Stomach (tissue), 8 donors: ENCODE measurements at regions not wholly inside any gene's neighbourhood (a gene's known extent, or its start where the extent isn't known, plus 50 kb on each side); places are given as distances from the start of the nearest gene placed in this dataset.
"Not testable (repeated sequence)": the region's sequence is repeated elsewhere in the genome, so short reads cannot be mapped to it uniquely, and the experiment has no call there.

Experiments used
- DNase-seq, 2 donors: peaks; one replicate each; pipeline versions ENCODE4 v3.0.0 to v3.0.0-alpha.2; 2013 to 2019
- H3K27ac ChIP-seq, 5 donors: fragments of 200-600 bp in 4 of 5; sonication (generic) in 4 of 5; one replicate each; pipeline ENCODE4 v1.5.1; 2013 to 2019; ENCODE audit warnings: mild to moderate bottlenecking in 1 of 5, moderate library complexity in 1 of 5
- H3K27me3 ChIP-seq, 3 donors: fragments of 200-600 bp; sonication (generic); one replicate each; pipeline ENCODE4 v1.5.1; 2017 to 2019; ENCODE audit warnings: mixed run types in 1 of 3
- H3K36me3 ChIP-seq, 4 donors: fragments of 200-600 bp; sonication (generic); 1 replicate in 3 of 4; 2 replicates in 1 of 4; pipeline ENCODE4 v1.5.1; 2016 to 2019
- H3K4me1 ChIP-seq, 4 donors: fragments of 200-600 bp; sonication (generic); one replicate each; pipeline ENCODE4 v1.5.1; 2016 to 2019
- H3K4me3 ChIP-seq, 4 donors: fragments of 200-600 bp; sonication (generic) in 3 of 4; one replicate each; pipeline ENCODE4 v1.5.1; 2016 to 2019; ENCODE audit warnings: mild to moderate bottlenecking in 1 of 4
- H3K9me3 ChIP-seq, 4 donors: fragments of 200-600 bp; sonication (generic); one replicate each; pipeline ENCODE4 v1.5.1; 2016 to 2019
- EP300 ChIP-seq: sonication (generic); formaldehyde crosslinking; IDR thresholded peaks from one replicate; pipeline ENCODE4 v1.6.1; 2017; ENCODE audit warnings: antibody characterized with exemption
- POLR2A ChIP-seq, 4 donors: fragments of 450-650 bp; IDR thresholded peaks; one replicate each; pipeline ENCODE4 v1.6.1; 2016; ENCODE audit warnings: antibody characterized with exemption in 4 of 4, control low read depth in 2 of 4, mild to moderate bottlenecking in 1 of 4, moderate library complexity in 1 of 4
- POLR2AphosphoS5 ChIP-seq, 3 donors: sonication (generic); formaldehyde crosslinking; IDR thresholded peaks; one replicate each; pipeline ENCODE4 v1.6.1; 2016; ENCODE audit warnings: antibody characterized with exemption in 3 of 3
- WGBS, 5 donors: extraction: QIAGEN DNeasy Blood & Tissue Kit in 3 of 5; methylation state at CpG; one replicate each; pipeline versions ENCODE4 v1.1.5 to v1.1.7; 2013 to 2018; 5-methylcytosine and 5-hydroxymethylcytosine counted together
- intact Hi-C: fragments of 100-400 bp; cut with DNase I; formaldehyde crosslinking; loops from one replicate; pipeline ENCODE4 v1.15.1; 2023; ENCODE audit warnings: low total_unique reads
- TF ChIP-seq, protein P1 (sequence below), 7 experiments: fragments of 450-650 bp in 4 of 7; fragments of 200-600 bp in 3 of 7; sonication (generic) in 3 of 7; IDR thresholded peaks; one replicate each; pipeline ENCODE4 v1.5.1; 2016 to 2019; ENCODE audit warnings: antibody characterized with exemption in 7 of 7, control low read depth in 2 of 7, mild to moderate bottlenecking in 1 of 7
- donor health status: healthy with polysubstance abuse.
- donor health status: Bipolar disorder and iron deficiency.
- donor health status: healthy.

DNA sequence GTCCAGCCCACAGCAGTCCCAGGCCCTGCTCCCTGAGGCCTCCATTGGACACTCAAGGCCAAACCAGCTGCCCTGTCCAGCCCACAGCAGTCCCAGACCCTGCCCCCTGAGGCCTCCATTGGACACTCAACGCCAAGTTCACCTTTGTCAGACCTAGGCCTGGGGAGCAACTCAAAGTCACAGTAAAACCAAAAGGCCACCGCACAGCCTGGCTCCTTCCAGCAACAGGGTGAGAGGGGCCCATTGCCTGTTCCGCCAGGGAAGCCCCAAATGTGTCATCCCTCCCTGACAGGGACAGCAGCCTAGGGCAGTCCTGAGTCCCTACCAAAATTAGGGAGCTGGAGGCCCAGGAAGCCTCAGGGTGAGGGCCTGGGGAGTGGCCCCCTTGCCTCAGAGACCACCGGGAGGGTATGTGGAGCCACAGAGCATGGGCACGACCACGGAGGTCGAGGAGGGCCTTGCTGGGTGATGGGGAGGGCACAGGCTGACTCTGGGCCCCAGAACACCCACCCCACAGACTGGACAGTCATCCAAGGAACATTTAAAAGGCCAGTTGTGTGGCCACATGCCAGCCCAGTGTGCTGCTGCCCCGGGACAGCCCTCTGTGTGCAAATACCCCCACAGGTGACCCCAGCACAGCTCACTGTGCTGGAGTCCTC, 66.5 kb upstream of the PPP2R2D start:
- TF ChIP-seq EP300 = no peak
- TF ChIP-seq, protein P1, sequence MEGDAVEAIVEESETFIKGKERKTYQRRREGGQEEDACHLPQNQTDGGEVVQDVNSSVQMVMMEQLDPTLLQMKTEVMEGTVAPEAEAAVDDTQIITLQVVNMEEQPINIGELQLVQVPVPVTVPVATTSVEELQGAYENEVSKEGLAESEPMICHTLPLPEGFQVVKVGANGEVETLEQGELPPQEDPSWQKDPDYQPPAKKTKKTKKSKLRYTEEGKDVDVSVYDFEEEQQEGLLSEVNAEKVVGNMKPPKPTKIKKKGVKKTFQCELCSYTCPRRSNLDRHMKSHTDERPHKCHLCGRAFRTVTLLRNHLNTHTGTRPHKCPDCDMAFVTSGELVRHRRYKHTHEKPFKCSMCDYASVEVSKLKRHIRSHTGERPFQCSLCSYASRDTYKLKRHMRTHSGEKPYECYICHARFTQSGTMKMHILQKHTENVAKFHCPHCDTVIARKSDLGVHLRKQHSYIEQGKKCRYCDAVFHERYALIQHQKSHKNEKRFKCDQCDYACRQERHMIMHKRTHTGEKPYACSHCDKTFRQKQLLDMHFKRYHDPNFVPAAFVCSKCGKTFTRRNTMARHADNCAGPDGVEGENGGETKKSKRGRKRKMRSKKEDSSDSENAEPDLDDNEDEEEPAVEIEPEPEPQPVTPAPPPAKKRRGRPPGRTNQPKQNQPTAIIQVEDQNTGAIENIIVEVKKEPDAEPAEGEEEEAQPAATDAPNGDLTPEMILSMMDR (IDR thresholded peaks at IDR 0.05) = no peak
- TF ChIP-seq POLR2AphosphoS5 (IDR thresholded peaks at IDR 0.05) = no peak
- no peak for TF ChIP-seq POLR2A (IDR thresholded peaks at IDR 0.05)
- 73 to 92% (median 88%) methylated on average over 3 to 8 of the region's 8 CpGs for WGBS, 5 donors
- no peak for DNase-seq

DNA sequence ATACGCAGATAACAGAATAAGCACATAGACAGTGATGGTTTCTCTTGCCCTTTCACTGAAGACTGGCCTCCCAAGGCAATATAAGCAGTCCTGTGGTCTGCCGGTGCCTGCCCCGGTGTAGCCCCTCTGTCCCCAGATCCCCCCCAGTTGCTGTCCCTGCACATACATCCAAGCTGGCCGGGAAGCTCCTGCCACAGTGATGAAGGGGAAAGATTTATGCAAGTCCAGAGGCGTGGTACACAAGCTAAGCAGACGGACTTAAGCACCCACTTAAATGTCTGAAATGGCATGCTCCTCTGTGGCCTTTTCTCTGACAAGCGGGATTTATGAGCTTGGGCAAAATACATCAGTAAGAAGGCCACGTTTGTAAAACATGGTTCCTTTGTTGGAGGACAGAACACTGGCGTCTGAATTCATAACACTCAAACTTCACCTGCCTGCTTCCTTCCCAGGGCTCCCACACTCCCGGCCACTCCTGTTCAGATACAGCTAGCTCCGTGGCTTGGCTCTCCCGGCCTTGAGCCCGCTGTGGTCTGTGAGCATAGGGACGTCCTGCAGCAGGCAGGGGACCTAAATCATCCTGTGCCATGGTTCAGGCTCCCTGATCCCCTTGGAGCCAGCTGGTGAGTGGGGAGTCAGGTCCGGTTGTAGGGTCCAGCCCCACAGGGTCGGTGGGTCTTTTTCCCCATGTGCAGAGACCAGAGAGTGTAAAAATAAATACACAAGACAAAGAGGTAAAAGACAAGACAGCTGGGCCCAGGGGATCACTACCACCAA, 61.7 kb upstream of the PPP2R2D start:
- H3K27me3 ChIP-seq = peaks cover 0 to 7% (median 0%) of the 10 kb centered on the region in 3 donors
- intact Hi-C loops = no loop called here
- H3K36me3 ChIP-seq = no peaks in the 10 kb centered on the region
- H3K4me3 ChIP-seq = no peak overlapping the region
- DNase-seq = no peak
- peaks cover 0 to 15% (median 6%) of the 10 kb centered on the region in 4 donors for H3K9me3 ChIP-seq
- 70 to 75% (median 71%) methylated on average over 16 of the region's 16 CpGs for WGBS, 5 donors
- no peak overlapping the region for H3K27ac ChIP-seq
- no peak for TF ChIP-seq EP300
- no peak for TF ChIP-seq POLR2A (IDR thresholded peaks at IDR 0.05)
- TF ChIP-seq, protein P1 (IDR thresholded peaks at IDR 0.05) = no peak
- TF ChIP-seq POLR2AphosphoS5 (IDR thresholded peaks at IDR 0.05) = no peak
- H3K4me1 ChIP-seq = no peaks in the 10 kb centered on the region

More for the DNA sequence above, 66.5 kb upstream of the PPP2R2D start:
- H3K36me3 ChIP-seq = no peaks in the 10 kb centered on the region
- H3K4me1 ChIP-seq = no peaks in the 10 kb centered on the region
- H3K27me3 ChIP-seq = peaks cover 0 to 37% (median 4%) of the 10 kb centered on the region in 3 donors
- peaks cover 0 to 19% (median 6%) of the 10 kb centered on the region in 4 donors for H3K9me3 ChIP-seq
- intact Hi-C loops = no loop called here
- no peak overlapping the region for H3K4me3 ChIP-seq
- H3K27ac ChIP-seq = no peak overlapping the region

DNA sequence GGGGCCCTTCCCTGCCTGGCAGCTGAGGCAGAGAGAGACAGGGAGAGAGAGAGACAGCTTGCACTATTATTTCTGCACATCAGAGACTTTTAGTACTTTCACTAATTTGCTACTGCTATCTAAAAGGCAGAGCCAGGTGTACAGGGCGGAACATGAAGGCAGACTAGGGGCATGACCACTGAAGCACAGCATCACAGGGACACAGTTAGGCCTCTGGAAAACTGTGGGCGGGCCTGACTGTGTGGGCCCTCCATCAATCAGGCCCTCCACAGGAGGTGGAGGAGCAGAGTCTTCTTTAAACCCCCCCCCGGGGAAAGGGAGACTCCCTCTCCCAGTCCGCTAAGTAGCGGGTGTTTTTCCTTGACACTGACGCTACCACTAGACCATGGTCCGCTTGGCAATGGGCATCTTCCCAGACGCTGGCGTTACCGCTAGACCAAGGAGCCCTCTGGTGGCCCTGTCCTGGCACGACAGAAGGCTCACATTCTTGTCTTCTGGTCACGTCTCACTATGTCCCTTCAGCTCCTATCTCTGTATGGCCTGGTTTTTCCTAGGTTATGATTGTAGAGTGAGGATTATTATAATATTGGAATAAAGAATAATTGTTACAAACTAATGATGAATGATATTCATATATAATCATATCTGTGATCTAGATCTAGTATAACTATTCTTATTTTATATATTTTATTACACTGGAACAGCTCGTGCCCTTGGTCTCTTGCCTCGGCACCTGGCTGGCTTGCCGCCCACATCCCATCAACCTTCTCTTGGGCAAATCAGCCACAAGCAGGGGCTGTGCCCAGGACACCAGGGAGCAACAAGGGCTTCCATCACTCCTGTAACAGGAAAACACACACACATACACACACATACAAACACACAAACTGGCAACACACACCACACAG, 60.7 kb upstream of the PPP2R2D start:
- H3K9me3 ChIP-seq, H3K36me3 ChIP-seq, H3K27me3 ChIP-seq, H3K4me3 ChIP-seq, DNase-seq, H3K27ac ChIP-seq, intact Hi-C loops, H3K4me1 ChIP-seq: not testable (repeated sequence)
- 84 to 90% (median 86%) methylated on average over 15 of the region's 15 CpGs for WGBS, 5 donors

DNA sequence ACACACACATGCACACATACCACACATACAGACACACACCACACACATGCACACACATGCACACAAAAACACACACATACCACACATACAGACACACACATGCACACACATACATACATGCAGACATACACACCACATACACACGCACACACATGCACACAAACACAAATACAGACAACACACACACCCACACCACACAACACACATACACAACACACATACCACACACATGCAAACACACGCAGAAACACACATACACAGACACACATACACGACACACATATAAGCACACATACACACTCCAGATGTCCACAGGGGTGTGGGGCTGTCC, 60.1 kb upstream of the PPP2R2D start:
- Histone ChIP-seq H3K9me3 (no peaks in the 10 kb centered on the region), H3K36me3 (no peaks in the 10 kb centered on the region), H3K4me3 (no peak overlapping the region), H3K27ac (no peak overlapping the region), H3K27me3 (peaks cover 0 to 5% (median 3%) of the 10 kb centered on the region in 3 donors), H3K4me1 (no peaks in the 10 kb centered on the region)
- intact Hi-C loops = no loop called here
- DNase-seq = no peak
- TF ChIP-seq POLR2AphosphoS5 (IDR thresholded peaks at IDR 0.05) (no peak), POLR2A (IDR thresholded peaks at IDR 0.05) (no peak), EP300 (no peak)
- TF ChIP-seq, protein P1 (IDR thresholded peaks at IDR 0.05) = no peak
- 81 to 97% (median 95%) methylated on average over 3 of the region's 3 CpGs for WGBS, 5 donors
